ENCODE measurements at regions not wholly inside any gene's neighbourhood (a gene's known extent, or its start where the extent isn't known, plus 50 kb on each side); places are given as distances from the start of the nearest gene placed in this dataset.

- Mint-ChIP-seq H3K9me3 (no peaks in the 10 kb centered on the region), H3K27ac (no peak overlapping the region)
- H3K9me2 ChIP-seq (ENCODE audit: insufficient read depth), result no peaks in the 10 kb centered on the region
These were observed 900.0 kb downstream of the LUZP2 start for GRCh38 chr11:25396847-25397246.

More at GRCh38 chr11:25396847-25397246, 900.0 kb downstream of the LUZP2 start:
- no peak overlapping the region for H3K4me3 Mint-ChIP-seq
- Histone ChIP-seq H3K27me3 (ENCODE audit: insufficient read depth) (no peaks in the 10 kb centered on the region), H2AFZ (no peak overlapping the region), H3K27ac (ENCODE audit: low read depth) (no peak overlapping the region), H3K4me1 (ENCODE audit: insufficient read depth) (no peaks in the 10 kb centered on the region), H4K20me1 (replicated peaks; ENCODE audit: insufficient read depth) (no peaks in the 10 kb centered on the region), H3K4me3 (no peak overlapping the region), H3K4me2 (no peak overlapping the region), H3F3A (replicated peaks; ENCODE audit: low read depth) (no peaks in the 10 kb centered on the region), H3K79me2 (replicated peaks; ENCODE audit: insufficient read depth) (no peaks in the 10 kb centered on the region), H3K36me3 (ENCODE audit: insufficient read depth) (no peaks in the 10 kb centered on the region)
- H3K4me1 Mint-ChIP-seq, result no peaks in the 10 kb centered on the region
- no peaks in the 10 kb centered on the region for H3K27me3 Mint-ChIP-seq (ENCODE audit: insufficient read depth, low read depth, poor library complexity)
- ATAC-seq (no peak), DNase-seq (ENCODE audit: low spot score) (no peak)
- no peak for TF ChIP-seq EZH2 (IDR thresholded peaks at IDR 0.05; ENCODE audit: low read depth, unreplicated experiment)
- TF ChIP-seq ZNF462 (CRISPR knock-in tag; IDR thresholded peaks at IDR 0.05), result no peak
- TF ChIP-seq REST (IDR thresholded peaks at IDR 0.05; ENCODE audit: unreplicated experiment), result no peak
- TF ChIP-seq NANOG (IDR thresholded peaks at IDR 0.05; ENCODE audit: borderline replicate concordance), result no peak
- TF ChIP-seq ZNF114 (CRISPR knock-in tag; IDR thresholded peaks at IDR 0.05), result no peak
- no peak for TF ChIP-seq CREB1 (CRISPR knock-in tag; IDR thresholded peaks at IDR 0.05; ENCODE audit: low read depth)
- no peak for TF ChIP-seq JUNB (IDR thresholded peaks at IDR 0.05; ENCODE audit: unreplicated experiment)
- TF ChIP-seq EZH2phosphoT487 (IDR thresholded peaks at IDR 0.05; ENCODE audit: unreplicated experiment), result no peak
- no peak for TF ChIP-seq POLR2AphosphoS5 (IDR thresholded peaks at IDR 0.05; ENCODE audit: low read depth)
- TF ChIP-seq ETS1 (IDR thresholded peaks at IDR 0.05), result no peak
- TF ChIP-seq STAT1 (IDR thresholded peaks at IDR 0.05; ENCODE audit: unreplicated experiment), result no peak
- TF ChIP-seq CTCF (conservative IDR thresholded peaks at IDR 0.05; ENCODE audit: low read depth in 2 of 2), result no peak
- H3K36me3 Mint-ChIP-seq (ENCODE audit: low read depth), result no peaks in the 10 kb centered on the region

All from GM23338 (cell line).